ENCODE measurements at regions not wholly inside any gene's neighbourhood (a gene's known extent, or its start where the extent isn't known, plus 50 kb on each side); places are given as distances from the start of the nearest gene placed in this dataset.
"Not testable (repeated sequence)": the region's sequence is repeated elsewhere in the genome, so short reads cannot be mapped to it uniquely, and the experiment has no call there.

GRCh38 chr6:130494729-130495128 lies 128.9 kb downstream of the TMEM200A start:
- Mint-ChIP-seq H3K4me3 (no peak overlapping the region), H3K27ac (no peak overlapping the region), H3K4me1 (ENCODE audit: low read depth) (no peaks in the 10 kb centered on the region), H3K36me3 (no peaks in the 10 kb centered on the region), H3K9me3 (peaks cover 9% of the 10 kb centered on the region), H3K27me3 (no peaks in the 10 kb centered on the region)
- intact Hi-C loops (cut with micrococcal nuclease), result no loop called here
- CTCF ChIA-PET, result no interaction called here
- DNase-seq, result no peak
- POLR2A ChIA-PET, result no interaction called here

DNA sequence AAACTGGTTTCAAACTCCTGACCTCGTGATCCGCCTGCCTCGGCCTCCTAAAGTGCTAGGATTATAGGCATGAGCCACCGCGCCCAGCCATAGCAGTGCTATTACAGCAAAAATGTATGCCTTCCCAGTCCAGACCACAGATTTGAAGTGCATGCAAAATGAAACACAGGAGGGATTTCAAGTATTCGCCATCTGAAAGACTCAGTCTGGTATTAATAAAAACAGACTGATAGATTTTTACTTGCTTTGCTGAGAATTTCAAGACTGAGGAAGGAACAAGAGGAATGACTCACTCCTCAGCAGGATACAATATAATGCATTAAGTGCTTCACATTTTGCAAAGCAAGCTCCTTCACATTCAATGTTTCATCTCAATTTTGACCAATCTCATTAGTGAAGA lies 134.9 kb downstream of the TMEM200A start:
- no peaks in the 10 kb centered on the region for H3K36me3 Mint-ChIP-seq
- ChIA-PET CTCF (interaction anchor here (1.0 kb wide), 1 partner anchor 26 kb away, joined by 3 read pairs; no protein-coding TSS in a partner anchor), POLR2A (no interaction called here)

GRCh38 chr6:130503146-130503545 lies 137.3 kb downstream of the TMEM200A start:
- ChIA-PET CTCF (no interaction called here), POLR2A (no interaction called here)
- no peaks in the 10 kb centered on the region for H3K36me3 Mint-ChIP-seq
- no peak overlapping the region for H3K27ac Mint-ChIP-seq
- intact Hi-C loops (cut with micrococcal nuclease), result loop anchor here (2.0 kb wide), 1 partner anchor 14 kb away; no protein-coding TSS in a partner anchor
- H3K4me1 Mint-ChIP-seq (ENCODE audit: low read depth), result peaks cover 23% of the 10 kb centered on the region
- no peaks in the 10 kb centered on the region for H3K27me3 Mint-ChIP-seq
- no peak overlapping the region for H3K4me3 Mint-ChIP-seq
- H3K9me3 Mint-ChIP-seq, result no peaks in the 10 kb centered on the region
- DNase-seq, result no peak

More for the DNA sequence above, 134.9 kb downstream of the TMEM200A start:
- no peaks in the 10 kb centered on the region for H3K27me3 Mint-ChIP-seq
- no peak overlapping the region for H3K27ac Mint-ChIP-seq
- DNase-seq, result no peak
- no peak overlapping the region for H3K4me3 Mint-ChIP-seq
- peaks cover 13% of the 10 kb centered on the region for H3K4me1 Mint-ChIP-seq (ENCODE audit: low read depth)
- intact Hi-C loops (cut with micrococcal nuclease), result no loop called here
- no peaks in the 10 kb centered on the region for H3K9me3 Mint-ChIP-seq

GRCh38 chr6:130505808-130506598 lies 140.2 kb downstream of the TMEM200A start:
- DNase-seq, result no peak
- Mint-ChIP-seq H3K27ac (no peak overlapping the region), H3K4me1 (ENCODE audit: low read depth) (peaks cover 29% of the 10 kb centered on the region), H3K4me3 (no peak overlapping the region), H3K27me3 (no peaks in the 10 kb centered on the region), H3K9me3 (peaks cover 4% of the 10 kb centered on the region), H3K36me3 (no peaks in the 10 kb centered on the region)
- CTCF ChIA-PET, result no interaction called here
- intact Hi-C loops (cut with micrococcal nuclease), result no loop called here
- POLR2A ChIA-PET, result no interaction called here

GRCh38 chr6:130507005-130507665 lies 141.3 kb downstream of the TMEM200A start:
- H3K36me3 Mint-ChIP-seq; H3K27me3 Mint-ChIP-seq; H3K4me3 Mint-ChIP-seq; DNase-seq; H3K9me3 Mint-ChIP-seq; CTCF ChIA-PET; POLR2A ChIA-PET; intact Hi-C loops (cut with micrococcal nuclease); H3K27ac Mint-ChIP-seq: not testable (repeated sequence)
- H3K4me1 Mint-ChIP-seq (ENCODE audit: low read depth), result peaks cover 28% of the 10 kb centered on the region

GRCh38 chr6:130507666-130508028 lies 141.8 kb downstream of the TMEM200A start:
- Mint-ChIP-seq H3K4me3 (no peak overlapping the region), H3K4me1 (ENCODE audit: low read depth) (peaks cover 30% of the 10 kb centered on the region), H3K27me3 (no peaks in the 10 kb centered on the region), H3K36me3 (no peaks in the 10 kb centered on the region), H3K9me3 (peaks cover 4% of the 10 kb centered on the region), H3K27ac (no peak overlapping the region)
- no peak for DNase-seq
- ChIA-PET CTCF (no interaction called here), POLR2A (no interaction called here)
- intact Hi-C loops (cut with micrococcal nuclease), result no loop called here

- Mint-ChIP-seq H3K27me3 (no peaks in the 10 kb centered on the region), H3K4me3 (no peak overlapping the region), H3K27ac (peak overlapping the region; percentile 81), H3K9me3 (peaks cover 19% of the 10 kb centered on the region), H3K36me3 (peaks cover 4% of the 10 kb centered on the region), H3K4me1 (ENCODE audit: low read depth) (peaks cover 65% of the 10 kb centered on the region)
- intact Hi-C loops (cut with micrococcal nuclease), result loop anchor here (2.0 to 10.0 kb wide), 3 partner anchors 63 to 379 kb away; partner anchors contain the start of gene TMEM200A
- CTCF ChIA-PET, result interaction anchor here (0.6 kb wide), 1 partner anchor 1020 kb away, joined by 4 read pairs; no protein-coding TSS in a partner anchor
- DNase-seq, result peak; percentile 68
- POLR2A ChIA-PET, result interaction anchor here (0.8 kb wide), 1 partner anchor 149 kb away, joined by 3 read pairs; no protein-coding TSS in a partner anchor
These were observed 148.0 kb downstream of the TMEM200A start for GRCh38 chr6:130513770-130514169.

DNA sequence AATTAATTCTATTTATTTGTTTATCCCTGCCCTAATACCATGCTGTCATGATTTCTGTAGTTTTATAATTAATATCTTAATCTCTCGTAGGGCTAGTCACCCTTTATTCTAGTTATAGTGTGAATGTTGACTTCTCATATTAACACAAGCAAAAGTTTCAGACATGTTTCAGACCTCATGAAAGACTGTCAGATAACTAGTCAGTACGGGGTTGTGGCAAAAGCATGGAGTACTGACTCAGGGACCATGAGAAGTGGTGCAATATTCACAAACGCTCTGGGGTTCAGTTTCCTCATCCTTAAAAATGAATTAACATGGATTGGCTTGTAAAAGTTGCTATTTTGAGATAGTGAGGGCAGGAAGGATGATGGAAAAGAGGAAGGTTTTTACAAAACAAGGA lies 148.9 kb downstream of the TMEM200A start:
- Mint-ChIP-seq H3K36me3 (peaks cover 4% of the 10 kb centered on the region), H3K4me3 (no peak overlapping the region), H3K27me3 (no peaks in the 10 kb centered on the region), H3K27ac (peak overlapping the region; percentile 55), H3K9me3 (peaks cover 19% of the 10 kb centered on the region), H3K4me1 (ENCODE audit: low read depth) (peaks cover 65% of the 10 kb centered on the region)
- ChIA-PET POLR2A (no interaction called here), CTCF (no interaction called here)
- DNase-seq, result no peak
- intact Hi-C loops (cut with micrococcal nuclease), result loop anchor here (5.0 to 10.0 kb wide), 5 partner anchors 147 to 487 kb away; partner anchors contain the start of gene TMEM200A

GRCh38 chr6:130515306-130515705 lies 149.5 kb downstream of the TMEM200A start:
- Mint-ChIP-seq H3K9me3 (peaks cover 20% of the 10 kb centered on the region), H3K4me1 (ENCODE audit: low read depth) (peaks cover 65% of the 10 kb centered on the region), H3K36me3 (peaks cover 4% of the 10 kb centered on the region), H3K27me3 (no peaks in the 10 kb centered on the region), H3K4me3 (no peak overlapping the region), H3K27ac (peak overlapping the region; percentile 55)
- intact Hi-C loops (cut with micrococcal nuclease), result loop anchor here (5.0 to 10.0 kb wide), 4 partner anchors 162 to 488 kb away; no protein-coding TSS in a partner anchor
- no peak for DNase-seq
- POLR2A ChIA-PET, result no interaction called here
- CTCF ChIA-PET, result interaction anchor here (0.5 kb wide), 1 partner anchor 60 kb away, joined by 3 read pairs; no protein-coding TSS in a partner anchor

GRCh38 chr6:130516604-130517003 lies 150.8 kb downstream of the TMEM200A start:
- CTCF ChIA-PET, result no interaction called here
- Mint-ChIP-seq H3K27me3 (no peaks in the 10 kb centered on the region), H3K4me1 (ENCODE audit: low read depth) (peaks cover 58% of the 10 kb centered on the region), H3K27ac (peak overlapping the region; percentile 44), H3K4me3 (no peak overlapping the region), H3K9me3 (peaks cover 26% of the 10 kb centered on the region), H3K36me3 (peaks cover 4% of the 10 kb centered on the region)
- intact Hi-C loops (cut with micrococcal nuclease), result loop anchor here (1.0 to 10.0 kb wide), 7 partner anchors 14 to 489 kb away; no protein-coding TSS in a partner anchor
- POLR2A ChIA-PET, result no interaction called here
- DNase-seq, result no peak

- H3K9me3 Mint-ChIP-seq, result peaks cover 31% of the 10 kb centered on the region
- ChIA-PET CTCF (interaction anchor here (0.7 kb wide), 1 partner anchor 104 kb away, joined by 3 read pairs; no protein-coding TSS in a partner anchor), POLR2A (no interaction called here)
- no peak overlapping the region for H3K4me3 Mint-ChIP-seq
- DNase-seq, result peak; percentile 39
- H3K4me1 Mint-ChIP-seq (ENCODE audit: low read depth), result peaks cover 51% of the 10 kb centered on the region
- peak overlapping the region; percentile 44 for H3K27ac Mint-ChIP-seq
- peaks cover 4% of the 10 kb centered on the region for H3K36me3 Mint-ChIP-seq
- H3K27me3 Mint-ChIP-seq, result no peaks in the 10 kb centered on the region
- intact Hi-C loops (cut with micrococcal nuclease), result loop anchor here (1.0 to 10.0 kb wide), 7 partner anchors 15 to 490 kb away; no protein-coding TSS in a partner anchor
These were observed 151.7 kb downstream of the TMEM200A start for GRCh38 chr6:130517444-130517931.

- H3K27ac Mint-ChIP-seq, result peak overlapping the region; percentile 44
- H3K36me3 Mint-ChIP-seq, result peaks cover 4% of the 10 kb centered on the region
- H3K4me1 Mint-ChIP-seq (ENCODE audit: low read depth), result peaks cover 42% of the 10 kb centered on the region
- ChIA-PET POLR2A (no interaction called here), CTCF (interaction anchor here (0.5 kb wide), 1 partner anchor 253 kb away, joined by 3 read pairs; no protein-coding TSS in a partner anchor)
- no peaks in the 10 kb centered on the region for H3K27me3 Mint-ChIP-seq
- H3K4me3 Mint-ChIP-seq, result no peak overlapping the region
- intact Hi-C loops (cut with micrococcal nuclease), result loop anchor here (5.0 to 10.0 kb wide), 4 partner anchors 159 to 491 kb away; no protein-coding TSS in a partner anchor
- no peak for DNase-seq
- H3K9me3 Mint-ChIP-seq, result peaks cover 32% of the 10 kb centered on the region
These were observed 152.8 kb downstream of the TMEM200A start for GRCh38 chr6:130518588-130518987.
